GM12875 (cell line): ENCODE measurements at regions not wholly inside any gene's neighbourhood (a gene's known extent, or its start where the extent isn't known, plus 50 kb on each side); places are given as distances from the start of the nearest gene placed in this dataset.

Source experiments
- H3K4me3 ChIP-seq: one replicate; pipeline ENCODE4 v1.5.1; 2011; ENCODE audit warnings: low read depth, low read length, control low read depth
- CTCF ChIP-seq: IDR thresholded peaks from 2 replicates; pipeline ENCODE4 v1.5.1; 2011; ENCODE audit warnings: low read depth, mild to moderate bottlenecking, control low read depth, inconsistent platforms, low read length, moderate library complexity, borderline replicate concordance; ENCODE audit not compliant: insufficient read depth

- H3K4me3 ChIP-seq = no peak overlapping the region
- TF ChIP-seq CTCF = no peak
Measured at GRCh38 chr6:109238396-109238795, 143.1 kb downstream of the CEP57L1 start.

GRCh38 chr6:109237986-109238329 is 142.7 kb downstream of the CEP57L1 start:
- no peak for TF ChIP-seq CTCF
- no peak overlapping the region for H3K4me3 ChIP-seq

GRCh38 chr6:109237077-109237985 is 142.0 kb downstream of the CEP57L1 start:
- H3K4me3 ChIP-seq = no peak overlapping the region
- no peak for TF ChIP-seq CTCF

- no peak overlapping the region for H3K4me3 ChIP-seq
Measured at GRCh38 chr6:109236115-109237076, 141.1 kb downstream of the CEP57L1 start.

GRCh38 chr6:109235481-109236038 is 140.3 kb downstream of the CEP57L1 start:
- TF ChIP-seq CTCF = no peak
- no peak overlapping the region for H3K4me3 ChIP-seq

More at GRCh38 chr6:109236115-109237076, 141.1 kb downstream of the CEP57L1 start:
- TF ChIP-seq CTCF = peak; percentile 50; the same call in 1 of the 2 replicates

GRCh38 chr6:109230453-109230852 is 135.1 kb downstream of the CEP57L1 start:
- H3K4me3 ChIP-seq = no peak overlapping the region
- TF ChIP-seq CTCF = no peak
